AG09309 (cell line): ENCODE measurements at regions not wholly inside any gene's neighbourhood (a gene's known extent, or its start where the extent isn't known, plus 50 kb on each side); places are given as distances from the start of the nearest gene placed in this dataset.

ENCODE experiments used
- DNase-seq: peaks from one replicate; pipeline ENCODE4 v3.0.0-alpha.2; 2010; ENCODE audit warnings: low read depth
- H3K4me3 ChIP-seq: 2 replicates; pipeline ENCODE4 v1.5.1; 2011; ENCODE audit warnings: mild to moderate bottlenecking, low read depth, low read length, moderate library complexity; ENCODE audit not compliant: control insufficient read depth
- CTCF ChIP-seq: IDR thresholded peaks from 2 replicates; pipeline ENCODE4 v1.5.1; 2011; ENCODE audit warnings: mild to moderate bottlenecking, low read depth, low read length, inconsistent platforms; ENCODE audit not compliant: insufficient read depth, control insufficient read depth; ENCODE audit errors: missing control alignments

GRCh38 chr6:154596009-154596408, 85.5 kb upstream of the CNKSR3 start:
- no peak for DNase-seq
- no peak for TF ChIP-seq CTCF
- no peak overlapping the region for H3K4me3 ChIP-seq

GRCh38 chr6:154596701-154597100, 86.2 kb upstream of the CNKSR3 start:
- no peak for DNase-seq
- TF ChIP-seq CTCF = no peak
- H3K4me3 ChIP-seq = no peak overlapping the region

- TF ChIP-seq CTCF = no peak
Observed at GRCh38 chr6:154598399-154598798, 87.9 kb upstream of the CNKSR3 start.

GRCh38 chr6:154602296-154602695, 91.8 kb upstream of the CNKSR3 start:
- no peak overlapping the region for H3K4me3 ChIP-seq
- no peak for TF ChIP-seq CTCF
- no peak for DNase-seq

More at GRCh38 chr6:154598399-154598798, 87.9 kb upstream of the CNKSR3 start:
- no peak for DNase-seq
- no peak overlapping the region for H3K4me3 ChIP-seq

- DNase-seq = no peak
- TF ChIP-seq CTCF = no peak
Observed at GRCh38 chr6:154602708-154603107, 92.2 kb upstream of the CNKSR3 start.

GRCh38 chr6:154604119-154604518, 93.6 kb upstream of the CNKSR3 start:
- no peak for TF ChIP-seq CTCF
- no peak for DNase-seq
- H3K4me3 ChIP-seq = no peak overlapping the region

More at GRCh38 chr6:154602708-154603107, 92.2 kb upstream of the CNKSR3 start:
- no peak overlapping the region for H3K4me3 ChIP-seq
